Left ventricle myocardium inferior (tissue), 1 donor: ENCODE measurements at regions not wholly inside any gene's neighbourhood (a gene's known extent, or its start where the extent isn't known, plus 50 kb on each side); places are given as distances from the start of the nearest gene placed in this dataset.

Source experiments
- DNase-seq: peaks from one replicate; pipeline ENCODE4 v3.0.0-alpha.2; 2020
- H3K27ac ChIP-seq: fragments of 200-600 bp; replicated peaks from 2 replicates; pipeline ENCODE4 v1.8.0; 2021
- H3K27me3 ChIP-seq: fragments of 200-600 bp; 2 replicates; pipeline ENCODE4 v1.8.0; 2021; ENCODE audit warnings: low read depth
- H3K36me3 ChIP-seq: fragments of 200-600 bp; 2 replicates; pipeline ENCODE4 v1.8.0; 2021
- H3K4me1 ChIP-seq: fragments of 200-600 bp; 2 replicates; pipeline ENCODE4 v1.8.0; 2021
- H3K4me3 ChIP-seq: fragments of 200-600 bp; 2 replicates; pipeline ENCODE4 v1.8.0; 2021; ENCODE audit warnings: mild to moderate bottlenecking, moderate library complexity
- H3K9me3 ChIP-seq: fragments of 200-600 bp; replicated peaks from 2 replicates; pipeline ENCODE4 v1.8.0; 2021
- intact Hi-C: fragments of 100-400 bp; cut with micrococcal nuclease; formaldehyde crosslinking; loops from one replicate; pipeline ENCODE4 v1.11.0; 2022
- TF ChIP-seq, protein P1 (sequence below): fragments of 200-600 bp; IDR thresholded peaks from 2 replicates; pipeline ENCODE4 v1.8.0; 2021; ENCODE audit warnings: antibody characterized with exemption, mild to moderate bottlenecking, borderline replicate concordance
- donor health status: DM: no; HTN: yes; CAD: no; lungs with severe emphysema.

DNA sequence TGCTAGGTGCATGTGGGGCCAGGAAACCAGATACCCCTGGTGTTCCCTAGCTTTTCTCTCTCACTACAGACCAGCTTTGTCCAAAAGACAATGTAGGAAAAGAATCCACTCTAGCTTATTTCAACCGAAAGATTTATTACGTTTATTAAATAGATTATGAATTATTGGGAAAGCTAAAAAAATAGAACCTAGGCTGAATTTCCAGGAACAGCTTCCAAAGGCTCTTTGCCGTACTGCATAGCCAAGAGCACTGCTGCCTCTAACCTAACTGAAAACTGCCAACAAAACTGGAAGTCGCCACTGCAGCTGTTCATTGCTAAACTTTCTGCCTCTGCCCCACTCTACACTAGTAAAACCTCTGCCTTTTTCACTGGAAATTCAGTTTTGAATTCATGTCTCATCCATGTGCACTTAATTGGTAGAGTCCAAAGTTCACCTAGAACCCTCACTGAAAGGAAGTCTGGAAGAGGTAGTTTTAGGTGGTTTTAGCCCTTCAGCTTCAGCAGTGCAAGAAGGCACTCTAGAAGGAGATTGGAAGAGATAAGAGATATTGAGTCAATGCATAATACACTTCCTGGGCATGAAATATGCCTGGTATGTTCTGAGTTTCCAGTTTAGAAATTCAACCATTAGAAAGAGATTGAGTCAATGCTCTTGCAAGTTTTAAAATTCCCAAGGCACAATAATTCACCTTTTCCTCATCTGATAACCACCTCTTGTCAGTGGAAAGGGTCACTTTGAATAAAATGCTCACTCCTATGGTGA lies 927.9 kb downstream of the MAT2B start:
- DNase-seq = no peak
- TF ChIP-seq, protein P1, sequence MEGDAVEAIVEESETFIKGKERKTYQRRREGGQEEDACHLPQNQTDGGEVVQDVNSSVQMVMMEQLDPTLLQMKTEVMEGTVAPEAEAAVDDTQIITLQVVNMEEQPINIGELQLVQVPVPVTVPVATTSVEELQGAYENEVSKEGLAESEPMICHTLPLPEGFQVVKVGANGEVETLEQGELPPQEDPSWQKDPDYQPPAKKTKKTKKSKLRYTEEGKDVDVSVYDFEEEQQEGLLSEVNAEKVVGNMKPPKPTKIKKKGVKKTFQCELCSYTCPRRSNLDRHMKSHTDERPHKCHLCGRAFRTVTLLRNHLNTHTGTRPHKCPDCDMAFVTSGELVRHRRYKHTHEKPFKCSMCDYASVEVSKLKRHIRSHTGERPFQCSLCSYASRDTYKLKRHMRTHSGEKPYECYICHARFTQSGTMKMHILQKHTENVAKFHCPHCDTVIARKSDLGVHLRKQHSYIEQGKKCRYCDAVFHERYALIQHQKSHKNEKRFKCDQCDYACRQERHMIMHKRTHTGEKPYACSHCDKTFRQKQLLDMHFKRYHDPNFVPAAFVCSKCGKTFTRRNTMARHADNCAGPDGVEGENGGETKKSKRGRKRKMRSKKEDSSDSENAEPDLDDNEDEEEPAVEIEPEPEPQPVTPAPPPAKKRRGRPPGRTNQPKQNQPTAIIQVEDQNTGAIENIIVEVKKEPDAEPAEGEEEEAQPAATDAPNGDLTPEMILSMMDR = no peak
- H3K4me1 ChIP-seq = no peaks in the 10 kb centered on the region
- H3K36me3 ChIP-seq = no peaks in the 10 kb centered on the region
- no peak overlapping the region for H3K27ac ChIP-seq
- no peak overlapping the region for H3K4me3 ChIP-seq
- no peaks in the 10 kb centered on the region for H3K27me3 ChIP-seq
- intact Hi-C loops = no loop called here
- peaks cover 9% of the 10 kb centered on the region for H3K9me3 ChIP-seq

DNA sequence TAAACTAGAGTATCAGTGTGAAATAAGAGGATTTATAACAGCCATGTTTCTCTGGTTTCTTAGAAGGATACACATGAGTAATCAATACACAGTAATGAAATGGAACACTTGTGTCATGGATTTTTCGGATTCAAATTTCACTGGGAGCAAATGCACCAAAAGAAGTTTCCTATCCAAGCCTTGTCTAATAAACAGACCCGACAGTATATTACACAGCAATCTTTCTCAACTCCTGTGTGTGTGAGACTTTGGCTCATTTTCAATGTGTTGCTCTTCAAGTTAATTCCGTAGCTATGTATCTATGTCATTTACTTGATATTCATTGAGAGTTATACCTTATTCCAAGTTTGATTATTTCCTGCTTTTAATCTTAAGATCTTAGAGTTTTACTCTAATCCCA lies 930.2 kb downstream of the MAT2B start:
- TF ChIP-seq, protein P1 = no peak
- intact Hi-C loops = no loop called here
- Histone ChIP-seq H3K9me3 (peaks cover 4% of the 10 kb centered on the region), H3K36me3 (no peaks in the 10 kb centered on the region), H3K27ac (no peak overlapping the region), H3K4me1 (no peaks in the 10 kb centered on the region), H3K4me3 (no peak overlapping the region), H3K27me3 (no peaks in the 10 kb centered on the region)
- DNase-seq = no peak

DNA sequence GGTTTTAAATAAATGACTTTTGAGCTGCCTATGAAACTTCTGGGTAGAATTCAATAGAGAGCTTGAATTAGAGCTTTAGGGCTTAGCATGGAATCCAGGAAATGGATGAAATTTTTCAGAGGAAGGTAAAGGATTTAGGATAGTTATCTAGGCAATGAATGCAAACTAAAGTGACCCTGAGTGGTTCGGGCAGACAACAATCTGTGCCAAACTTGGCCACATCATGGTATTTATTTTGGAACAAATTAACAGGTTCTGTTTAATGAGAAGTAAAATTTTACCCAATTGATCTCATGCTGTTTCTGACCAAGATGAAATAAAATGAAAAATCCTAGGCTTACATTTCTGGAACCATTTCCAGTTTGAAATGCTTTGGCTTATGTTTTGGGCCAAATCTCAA lies 934.4 kb downstream of the MAT2B start:
- TF ChIP-seq, protein P1 = no peak
- Histone ChIP-seq H3K4me1 (no peaks in the 10 kb centered on the region), H3K9me3 (peaks cover 4% of the 10 kb centered on the region), H3K36me3 (no peaks in the 10 kb centered on the region), H3K27me3 (no peaks in the 10 kb centered on the region), H3K4me3 (no peak overlapping the region), H3K27ac (no peak overlapping the region)
- DNase-seq = no peak
- intact Hi-C loops = no loop called here

DNA sequence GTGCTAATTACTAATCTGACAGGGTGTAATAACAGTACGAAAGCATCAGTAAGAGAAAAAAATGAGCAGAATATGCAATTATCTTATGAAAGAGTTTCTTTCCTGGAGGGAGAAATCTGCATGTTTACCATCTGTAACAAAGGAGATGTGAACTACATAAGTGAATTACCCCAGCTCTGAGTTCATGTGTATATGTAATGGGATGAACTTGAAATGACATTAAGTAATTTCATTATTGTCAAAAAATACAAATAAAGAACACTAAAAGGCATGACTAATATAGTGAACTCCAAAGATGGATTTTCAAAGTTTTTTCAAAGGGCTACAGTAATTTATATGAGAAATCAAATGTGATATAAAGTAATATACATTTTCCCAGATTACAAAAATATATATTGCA lies 944.0 kb downstream of the MAT2B start:
- no peaks in the 10 kb centered on the region for H3K36me3 ChIP-seq
- no peaks in the 10 kb centered on the region for H3K27me3 ChIP-seq
- H3K4me1 ChIP-seq = no peaks in the 10 kb centered on the region
- H3K4me3 ChIP-seq = no peak overlapping the region
- no peak overlapping the region for H3K27ac ChIP-seq
- TF ChIP-seq, protein P1 = no peak
- intact Hi-C loops = no loop called here
- DNase-seq = no peak
- H3K9me3 ChIP-seq = no peaks in the 10 kb centered on the region

DNA sequence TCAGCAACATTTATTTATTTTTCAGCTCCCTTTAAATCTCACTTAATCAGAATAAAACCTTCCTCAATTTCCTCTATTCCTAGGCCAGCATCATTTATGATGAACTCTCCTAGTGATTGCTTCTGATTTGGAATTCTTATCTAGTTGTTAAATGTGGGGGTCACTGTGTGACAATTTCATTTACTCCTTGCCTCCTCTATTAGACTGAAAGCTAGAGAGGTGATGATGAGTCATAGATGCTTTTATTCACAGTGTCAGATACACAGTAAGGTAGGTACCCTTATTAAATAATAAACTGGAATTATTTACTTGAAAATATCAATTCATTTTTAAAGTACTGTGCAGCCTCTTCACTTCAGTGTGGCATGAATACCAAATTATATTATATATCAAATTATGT lies 960.6 kb downstream of the MAT2B start:
- no peaks in the 10 kb centered on the region for H3K9me3 ChIP-seq
- H3K4me1 ChIP-seq = no peaks in the 10 kb centered on the region
- intact Hi-C loops = no loop called here
- no peak overlapping the region for H3K27ac ChIP-seq
- no peak for DNase-seq
- no peaks in the 10 kb centered on the region for H3K27me3 ChIP-seq
- H3K4me3 ChIP-seq = no peak overlapping the region
- no peaks in the 10 kb centered on the region for H3K36me3 ChIP-seq
- TF ChIP-seq, protein P1 = no peak
